Activated naive CD4-positive, alpha-beta T cell treated with anti-CD3 and anti-CD28 coated beads, Interleukin-2, amount 50 U/mL, for 16 hours (primary cell): ENCODE measurements at regions not wholly inside any gene's neighbourhood (a gene's known extent, or its start where the extent isn't known, plus 50 kb on each side); places are given as distances from the start of the nearest gene placed in this dataset.

Experiments
- DNase-seq: peaks from one replicate; pipeline ENCODE4 v3.0.0-alpha.2; 2020

- DNase-seq: peak; percentile 41
Observed at GRCh38 chr2:11103984-11104793, 51.1 kb upstream of the SLC66A3 start.

GRCh38 chr2:11104794-11105660, 50.2 kb upstream of the SLC66A3 start:
- DNase-seq: no peak
